ENCODE measurements at regions not wholly inside any gene's neighbourhood (a gene's known extent, or its start where the extent isn't known, plus 50 kb on each side); places are given as distances from the start of the nearest gene placed in this dataset.

GRCh38 chr3:118742760-118743159 lies 291.9 kb downstream of the IGSF11 start:
- FAIRE-seq (no peak), DNase-seq (ENCODE audit: extremely low spot score, insufficient read length, low read depth) (no peak)

- DNase-seq (ENCODE audit: extremely low spot score, insufficient read length, low read depth) (no peak), FAIRE-seq (no peak)
These were observed 290.5 kb downstream of the IGSF11 start for GRCh38 chr3:118744186-118744585.

- FAIRE-seq (no peak), DNase-seq (ENCODE audit: extremely low spot score, insufficient read length, low read depth) (no peak)
These were observed 280.0 kb downstream of the IGSF11 start for GRCh38 chr3:118754406-118755252.

GRCh38 chr3:118755253-118755801 lies 279.3 kb downstream of the IGSF11 start:
- no peak for FAIRE-seq
- DNase-seq (ENCODE audit: extremely low spot score, insufficient read length, low read depth): no peak

- FAIRE-seq (no peak), DNase-seq (ENCODE audit: extremely low spot score, insufficient read length, low read depth) (no peak)
These were observed 273.9 kb downstream of the IGSF11 start for GRCh38 chr3:118760585-118761290.

- FAIRE-seq (no peak), DNase-seq (ENCODE audit: extremely low spot score, insufficient read length, low read depth) (no peak)
These were observed 273.4 kb downstream of the IGSF11 start for GRCh38 chr3:118761291-118761606.

DNA sequence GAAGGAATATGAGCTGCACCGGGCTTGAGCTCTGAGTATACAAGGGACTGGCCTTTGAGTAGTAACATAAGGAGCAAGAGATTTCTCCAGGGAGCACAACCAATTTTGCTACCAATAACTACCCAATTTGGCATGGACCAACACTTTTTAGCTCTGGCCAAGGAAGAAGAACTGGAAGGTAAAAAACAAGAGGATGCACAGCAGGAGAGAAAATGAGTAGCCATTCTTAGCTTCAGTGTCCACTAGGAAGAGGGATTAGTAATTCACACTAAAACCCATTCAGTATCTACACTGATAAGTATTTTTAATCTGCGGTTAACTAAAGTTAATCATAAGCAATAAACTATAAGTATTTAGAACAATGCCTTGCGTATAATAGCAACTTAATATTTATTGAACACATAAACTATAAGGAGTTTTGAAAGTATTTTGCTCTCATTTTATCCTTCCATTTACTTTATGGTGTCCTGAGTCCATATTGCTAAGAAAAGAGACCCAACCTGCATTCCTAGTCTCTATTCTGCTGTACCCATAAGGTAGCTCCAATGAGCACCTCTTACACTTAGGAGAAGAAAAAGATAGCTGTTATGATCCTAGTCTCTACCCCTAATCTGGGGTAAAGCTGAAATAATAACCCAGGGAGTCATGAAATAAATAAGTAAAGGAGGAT lies 268.9 kb downstream of the IGSF11 start:
- DNase-seq (ENCODE audit: extremely low spot score, insufficient read length, low read depth) (no peak), FAIRE-seq (no peak)

GRCh38 chr3:118766306-118766669 lies 268.4 kb downstream of the IGSF11 start:
- FAIRE-seq (no peak), DNase-seq (ENCODE audit: extremely low spot score, insufficient read length, low read depth) (no peak)

DNA sequence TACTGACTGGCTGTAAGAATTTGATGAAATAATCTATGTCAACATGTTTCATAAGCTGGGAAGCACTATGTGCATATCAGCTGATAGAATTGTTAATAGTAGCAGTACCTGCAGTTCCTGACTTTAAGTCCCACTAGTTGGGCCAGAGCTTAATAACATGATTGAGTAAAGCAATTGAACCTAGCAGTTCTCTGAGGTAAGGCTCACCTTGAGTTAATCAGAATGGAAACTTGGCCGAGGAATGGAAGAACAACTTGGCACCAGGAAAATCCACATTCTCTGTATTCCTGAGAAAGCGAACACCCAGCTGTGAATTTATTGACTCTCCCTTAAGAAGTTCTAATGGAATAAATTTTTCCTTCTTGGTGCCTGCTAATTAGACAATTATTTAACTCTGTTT lies 262.6 kb downstream of the IGSF11 start:
- DNase-seq (ENCODE audit: extremely low spot score, insufficient read length, low read depth): no peak
- no peak for FAIRE-seq

- peak; percentile 7 for DNase-seq (ENCODE audit: extremely low spot score, insufficient read length, low read depth)
- FAIRE-seq: peak; percentile 71
These were observed 262.1 kb downstream of the IGSF11 start for GRCh38 chr3:118772547-118773011.

DNA sequence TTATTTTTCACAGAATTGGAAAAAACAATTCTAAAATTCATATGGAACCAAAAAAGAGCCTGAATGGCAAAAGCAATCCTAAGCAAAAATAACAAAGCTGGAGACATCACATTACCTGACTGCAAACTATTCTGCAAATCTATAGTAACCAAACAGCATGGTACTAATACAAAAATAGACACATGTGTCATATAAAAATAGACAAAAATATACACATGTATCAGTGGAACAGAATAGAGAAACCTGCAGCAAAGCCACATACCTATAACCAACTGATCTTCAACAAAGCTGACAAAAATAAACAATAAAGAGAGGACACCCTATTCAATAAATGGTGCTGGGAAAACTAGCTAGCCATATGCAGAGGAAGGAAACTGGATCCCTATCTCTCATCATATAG lies 259.6 kb downstream of the IGSF11 start:
- FAIRE-seq: no peak
- DNase-seq (ENCODE audit: extremely low spot score, insufficient read length, low read depth): no peak

DNA sequence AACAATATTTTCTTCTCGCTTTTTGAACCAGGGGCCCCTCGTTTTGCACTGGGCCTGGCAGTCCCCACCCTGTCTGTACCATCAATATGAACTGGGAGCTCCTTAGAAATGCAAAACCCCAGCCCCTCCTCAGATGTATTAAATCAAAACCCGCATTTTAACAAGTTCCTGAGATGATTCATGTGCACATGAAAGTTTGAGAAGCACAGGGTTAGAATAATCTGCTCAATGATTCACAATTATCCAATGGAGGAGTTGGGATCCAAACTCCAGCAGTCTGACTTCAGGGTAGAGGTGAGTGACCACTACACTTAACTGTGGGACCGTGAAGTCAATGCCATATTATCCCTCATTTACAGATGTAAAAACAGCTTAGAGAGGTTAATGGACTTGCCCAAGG lies 256.4 kb downstream of the IGSF11 start:
- FAIRE-seq: no peak
- DNase-seq (ENCODE audit: extremely low spot score, insufficient read length, low read depth): no peak

- DNase-seq (ENCODE audit: extremely low spot score, insufficient read length, low read depth): no peak
- no peak for FAIRE-seq
These were observed 253.4 kb downstream of the IGSF11 start for GRCh38 chr3:118781232-118781631.

GRCh38 chr3:118781839-118782238 lies 252.8 kb downstream of the IGSF11 start:
- DNase-seq (ENCODE audit: extremely low spot score, insufficient read length, low read depth): no peak
- no peak for FAIRE-seq

DNA sequence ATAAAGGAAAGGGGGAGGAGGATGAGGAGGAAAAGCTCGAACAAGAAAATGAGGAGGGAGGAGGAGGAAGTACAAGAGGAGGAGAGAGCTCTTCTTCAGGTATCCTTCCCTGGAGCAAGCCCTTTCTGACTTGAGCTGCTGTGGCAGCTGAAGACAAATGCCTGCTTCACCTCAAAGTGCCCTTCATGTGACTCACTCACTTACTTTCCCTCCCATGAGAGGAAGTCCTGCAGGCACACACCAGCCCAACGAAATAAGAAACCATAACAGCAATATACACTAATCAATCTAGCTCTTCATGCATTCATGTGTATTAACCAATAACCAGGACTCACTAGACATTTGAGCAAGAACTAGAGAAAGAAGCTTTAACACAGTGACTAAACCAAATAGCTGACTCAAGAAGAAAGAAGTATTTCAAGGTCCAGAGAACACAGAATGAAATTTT lies 251.9 kb downstream of the IGSF11 start:
- FAIRE-seq (peak; percentile 86), DNase-seq (ENCODE audit: extremely low spot score, insufficient read length, low read depth) (peak; percentile 9)

GRCh38 chr3:118785415-118785814 lies 249.2 kb downstream of the IGSF11 start:
- FAIRE-seq (no peak), DNase-seq (ENCODE audit: extremely low spot score, insufficient read length, low read depth) (no peak)

DNA sequence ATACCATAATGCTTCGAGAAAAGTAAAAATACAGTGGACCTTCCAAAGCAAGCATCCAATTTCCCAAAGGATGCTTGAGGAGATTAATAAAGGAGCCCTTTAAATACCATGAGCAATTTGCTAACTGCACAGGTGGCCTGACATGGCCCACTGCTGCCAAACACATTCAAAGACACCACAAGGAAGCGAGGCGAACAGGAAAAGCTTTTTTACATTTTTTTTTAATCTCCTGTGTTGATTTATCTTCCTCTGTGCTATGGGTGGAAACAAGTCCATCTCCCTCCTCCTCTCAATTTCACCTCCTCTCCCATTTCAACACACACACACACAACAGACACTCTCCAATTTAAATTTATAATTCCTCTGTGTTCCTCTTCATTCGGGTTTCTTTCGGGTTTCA lies 243.4 kb downstream of the IGSF11 start:
- FAIRE-seq (no peak), DNase-seq (ENCODE audit: extremely low spot score, insufficient read length, low read depth) (no peak)

DNA sequence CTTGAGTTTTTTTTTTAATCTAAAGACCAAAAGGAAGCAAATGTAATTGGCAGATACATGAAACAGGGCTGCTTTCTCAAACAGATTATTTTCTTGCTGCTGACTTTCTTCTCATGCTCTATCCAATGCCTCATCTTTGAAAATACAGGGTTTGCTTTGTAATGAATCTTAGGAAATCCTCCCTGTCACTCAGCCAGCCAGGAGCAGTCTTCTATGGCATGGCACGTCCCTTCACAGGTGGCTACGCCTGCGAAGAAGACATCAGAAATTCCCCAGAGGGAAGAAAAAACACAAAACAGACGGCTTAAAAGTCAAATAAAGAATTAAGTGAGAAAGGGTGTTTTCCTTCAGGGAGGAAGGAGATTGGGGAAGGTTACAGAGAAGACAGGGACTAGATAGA lies 242.5 kb downstream of the IGSF11 start:
- no peak for DNase-seq (ENCODE audit: extremely low spot score, insufficient read length, low read depth)
- no peak for FAIRE-seq

GRCh38 chr3:118793176-118793575 lies 241.5 kb downstream of the IGSF11 start:
- DNase-seq (ENCODE audit: extremely low spot score, insufficient read length, low read depth) (no peak), FAIRE-seq (no peak)

DNA sequence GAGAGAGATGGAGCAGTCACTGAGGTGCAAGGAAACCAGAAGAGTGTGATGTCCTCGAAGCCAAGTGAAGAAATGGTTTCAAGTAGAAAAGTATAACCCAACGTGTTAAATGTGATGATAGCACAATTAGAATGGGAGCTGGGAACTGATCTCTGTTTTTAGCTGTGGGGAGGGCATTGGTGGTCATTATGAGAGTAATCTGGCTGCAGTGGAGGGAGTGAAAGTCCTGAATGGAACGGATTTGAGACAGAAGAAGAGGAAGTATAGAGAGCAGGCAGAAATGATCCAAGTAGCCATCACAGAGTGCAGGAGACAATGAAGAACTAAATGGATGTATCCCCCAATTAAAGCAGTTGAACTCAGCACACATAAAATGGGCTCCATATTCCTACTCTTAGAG lies 235.3 kb downstream of the IGSF11 start:
- no peak for FAIRE-seq
- no peak for DNase-seq (ENCODE audit: extremely low spot score, insufficient read length, low read depth)

GRCh38 chr3:118801899-118802298 lies 232.7 kb downstream of the IGSF11 start:
- FAIRE-seq: no peak
- no peak for DNase-seq (ENCODE audit: extremely low spot score, insufficient read length, low read depth)
